Lower leg skin (tissue), 4 donors: ENCODE measurements at regions not wholly inside any gene's neighbourhood (a gene's known extent, or its start where the extent isn't known, plus 50 kb on each side); places are given as distances from the start of the nearest gene placed in this dataset.

ENCODE experiments used
- DNase-seq, 2 donors: peaks; one replicate each; pipeline ENCODE4 v3.0.0-alpha.2; 2019; ENCODE audit warnings: low spot score in 2 of 2
- H3K4me3 ChIP-seq: fragments of 200-600 bp; sonication (generic); 2 replicates; pipeline ENCODE4 v1.5.1; 2017; ENCODE audit warnings: mild to moderate bottlenecking, low read depth; ENCODE audit not compliant: poor library complexity, severe bottlenecking
- POLR2A ChIP-seq, 2 donors: fragments of 450-650 bp; IDR thresholded peaks; one replicate each; pipeline ENCODE4 v1.6.1; 2016 to 2017; ENCODE audit warnings: antibody characterized with exemption in 2 of 2, mild to moderate bottlenecking in 1 of 2, moderate library complexity in 1 of 2
- WGBS, 2 donors: methylation state at CpG; one replicate each; pipeline ENCODE4 v1.1.5; 2018; 5-methylcytosine and 5-hydroxymethylcytosine counted together
- intact Hi-C: fragments of 100-400 bp; cut with DNase I; formaldehyde crosslinking; loops from one replicate; pipeline ENCODE4 v1.15.0; 2023; ENCODE audit warnings: low total_unique reads
- TF ChIP-seq, protein P1 (sequence below), 3 donors: fragments of 450-650 bp; IDR thresholded peaks; one replicate each; pipeline ENCODE4 v1.5.1; 2016; ENCODE audit warnings: antibody characterized with exemption in 3 of 3, mild to moderate bottlenecking in 3 of 3, moderate library complexity in 2 of 3

DNA sequence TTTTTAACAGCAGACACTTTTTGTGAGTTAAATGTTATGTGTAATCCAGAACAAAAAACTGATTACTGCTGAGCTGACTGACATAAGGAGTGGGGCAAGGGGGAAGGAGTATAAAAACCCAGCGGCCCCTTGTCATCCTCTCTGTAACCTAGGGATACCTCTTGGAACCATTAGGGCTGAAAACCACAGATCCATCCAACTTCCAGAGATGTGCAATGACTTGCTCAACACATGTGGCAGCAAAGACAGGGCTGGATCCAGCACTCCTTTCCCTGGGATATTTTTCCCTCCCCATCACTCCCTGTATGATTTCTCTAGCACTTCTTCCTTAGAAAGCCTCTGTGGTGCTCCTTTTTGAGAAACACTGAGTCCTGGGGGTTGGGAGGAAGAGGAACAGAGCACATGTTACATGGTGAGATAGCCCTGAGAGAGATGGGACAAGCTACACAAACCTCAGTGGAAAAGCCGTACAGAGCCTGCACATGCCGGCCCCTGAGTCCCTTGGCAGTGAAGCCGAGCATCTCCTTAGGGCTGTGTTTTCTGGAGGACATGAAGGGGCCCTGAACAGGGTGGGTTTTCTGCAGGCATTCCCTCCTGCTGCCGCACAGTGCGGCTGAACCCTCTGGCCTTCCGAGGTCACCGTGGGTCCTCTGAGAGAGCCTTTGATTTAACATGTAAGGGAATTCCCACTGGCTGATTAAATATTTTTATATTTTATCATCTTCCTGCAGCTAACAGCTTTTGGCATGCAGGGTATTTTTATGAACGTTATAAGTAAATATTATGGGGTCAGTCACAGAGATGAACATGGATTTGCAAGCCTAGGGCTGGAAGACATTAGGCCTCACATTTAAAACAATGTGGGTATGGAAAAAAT is 219.9 kb downstream of the COG6 start:
- TF ChIP-seq, protein P1, sequence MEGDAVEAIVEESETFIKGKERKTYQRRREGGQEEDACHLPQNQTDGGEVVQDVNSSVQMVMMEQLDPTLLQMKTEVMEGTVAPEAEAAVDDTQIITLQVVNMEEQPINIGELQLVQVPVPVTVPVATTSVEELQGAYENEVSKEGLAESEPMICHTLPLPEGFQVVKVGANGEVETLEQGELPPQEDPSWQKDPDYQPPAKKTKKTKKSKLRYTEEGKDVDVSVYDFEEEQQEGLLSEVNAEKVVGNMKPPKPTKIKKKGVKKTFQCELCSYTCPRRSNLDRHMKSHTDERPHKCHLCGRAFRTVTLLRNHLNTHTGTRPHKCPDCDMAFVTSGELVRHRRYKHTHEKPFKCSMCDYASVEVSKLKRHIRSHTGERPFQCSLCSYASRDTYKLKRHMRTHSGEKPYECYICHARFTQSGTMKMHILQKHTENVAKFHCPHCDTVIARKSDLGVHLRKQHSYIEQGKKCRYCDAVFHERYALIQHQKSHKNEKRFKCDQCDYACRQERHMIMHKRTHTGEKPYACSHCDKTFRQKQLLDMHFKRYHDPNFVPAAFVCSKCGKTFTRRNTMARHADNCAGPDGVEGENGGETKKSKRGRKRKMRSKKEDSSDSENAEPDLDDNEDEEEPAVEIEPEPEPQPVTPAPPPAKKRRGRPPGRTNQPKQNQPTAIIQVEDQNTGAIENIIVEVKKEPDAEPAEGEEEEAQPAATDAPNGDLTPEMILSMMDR (IDR thresholded peaks at IDR 0.05): no peak
- no peak for TF ChIP-seq POLR2A (IDR thresholded peaks at IDR 0.05)
- 55 to 61% methylated on average over 9 of the region's 9 CpGs for WGBS, 2 donors
- intact Hi-C loops: no loop called here
- no peak overlapping the region for H3K4me3 ChIP-seq
- DNase-seq: no peak

DNA sequence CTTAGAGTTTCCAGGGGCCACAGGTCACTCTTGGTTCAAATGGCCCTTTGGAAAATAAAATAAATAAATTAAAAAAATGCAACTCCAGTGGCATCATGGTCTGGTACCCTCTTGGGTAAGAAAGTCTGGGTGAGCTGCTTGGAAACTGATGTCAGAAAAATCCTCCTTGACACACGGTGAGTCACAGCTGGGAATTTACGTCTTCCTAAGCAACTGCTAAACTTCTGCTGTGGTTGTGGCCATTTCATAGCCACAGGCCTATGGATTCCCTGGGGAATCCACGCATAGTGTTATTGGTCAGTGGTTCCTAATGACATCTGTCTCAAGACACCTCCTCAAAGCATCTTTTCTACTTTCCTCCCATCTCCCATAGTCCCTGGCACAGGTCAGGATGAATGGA is 220.8 kb downstream of the COG6 start:
- TF ChIP-seq, protein P1 (IDR thresholded peaks at IDR 0.05): no peak
- TF ChIP-seq POLR2A (IDR thresholded peaks at IDR 0.05): no peak
- WGBS, 2 donors: 70 to 77% methylated on average over 3 of the region's 3 CpGs
- no peak overlapping the region for H3K4me3 ChIP-seq
- intact Hi-C loops: no loop called here
- no peak for DNase-seq

DNA sequence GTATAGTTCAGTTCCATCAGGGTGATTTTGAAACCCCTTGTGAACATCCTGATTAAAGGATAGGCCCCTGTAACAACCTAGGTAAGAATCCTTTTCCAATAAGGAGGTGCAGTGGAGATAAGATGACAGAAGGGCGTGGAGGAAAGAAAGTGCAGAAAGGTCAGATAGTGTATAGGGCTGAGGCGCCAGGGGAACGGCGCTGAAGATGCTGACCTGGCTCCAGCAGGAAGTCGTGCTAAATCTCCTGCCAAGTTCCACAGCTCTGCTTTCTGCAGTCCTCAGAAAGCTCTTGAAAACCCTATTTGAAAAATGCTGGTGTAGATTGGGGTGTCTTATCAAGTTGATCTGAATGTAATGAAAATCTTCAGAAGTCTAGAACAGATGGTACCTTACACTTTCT is 221.7 kb downstream of the COG6 start:
- H3K4me3 ChIP-seq: no peak overlapping the region
- 76 to 77% methylated on average over 5 of the region's 5 CpGs for whole genome bisulfite sequencing, 2 donors
- intact Hi-C loops: no loop called here
- DNase-seq: no peak
- TF ChIP-seq POLR2A (IDR thresholded peaks at IDR 0.05): no peak
- TF ChIP-seq, protein P1 (IDR thresholded peaks at IDR 0.05): no peak

DNA sequence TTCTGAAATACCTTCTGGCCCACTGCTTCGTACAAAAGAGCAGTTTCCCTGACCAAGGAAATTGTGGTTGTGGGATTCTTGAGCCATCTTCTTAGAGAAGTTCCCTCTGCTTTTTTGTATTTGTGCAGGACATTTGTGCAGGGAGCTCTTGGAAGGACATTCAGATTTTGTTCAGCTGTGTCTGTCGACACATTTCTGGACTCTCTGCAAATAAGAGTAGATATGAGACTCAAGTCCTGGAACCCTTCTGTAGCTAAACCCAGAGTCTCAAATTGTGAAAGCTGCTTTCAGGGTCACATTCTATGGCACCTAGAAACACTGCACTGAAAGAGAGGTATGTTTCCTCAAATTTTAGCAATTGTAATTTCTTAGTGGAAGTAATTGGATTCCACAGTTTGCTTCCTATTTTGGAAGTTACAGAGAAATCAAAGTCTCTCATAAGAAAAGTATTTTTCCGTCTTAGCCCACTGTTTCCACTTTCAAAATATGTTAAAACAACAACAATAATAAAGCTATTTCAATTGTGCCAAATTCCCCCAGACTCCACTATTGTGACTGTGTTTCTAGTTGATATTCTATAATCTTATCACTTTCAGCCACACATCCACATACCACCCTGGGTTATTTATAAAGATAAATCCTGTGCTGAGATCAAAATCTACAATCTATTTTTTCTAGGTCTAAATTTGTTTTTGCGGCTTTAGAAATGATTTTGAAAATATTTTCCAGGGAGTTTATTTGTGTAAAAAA is 224.0 kb downstream of the COG6 start:
- 79 to 84% methylated on average over 4 of the region's 4 CpGs for WGBS, 2 donors
- intact Hi-C loops: no loop called here
- no peak overlapping the region for H3K4me3 ChIP-seq

DNA sequence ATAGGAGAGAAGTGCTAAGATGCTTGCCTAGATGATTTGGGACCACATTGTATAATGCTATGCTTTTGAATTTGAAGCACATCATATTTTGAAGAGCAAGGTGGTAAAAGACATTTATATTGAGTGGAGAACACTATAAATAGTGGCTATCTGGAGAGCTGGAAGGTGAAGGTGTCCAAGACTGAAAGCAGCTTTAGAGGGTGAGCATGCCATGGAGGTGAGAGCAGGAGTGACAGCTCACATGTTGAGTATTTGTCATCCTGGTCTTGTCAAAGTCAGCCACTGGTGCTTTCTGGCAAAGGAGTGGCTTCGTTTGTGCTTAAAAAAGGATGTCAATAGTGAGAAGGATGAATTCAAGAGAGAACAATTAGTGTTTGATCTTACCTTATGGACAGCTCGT is 225.9 kb downstream of the COG6 start:
- no peak overlapping the region for H3K4me3 ChIP-seq
- WGBS, 2 donors: 34 to 44% methylated on average over 2 of the region's 2 CpGs
- no peak for DNase-seq
- intact Hi-C loops: no loop called here
- TF ChIP-seq, protein P1 (IDR thresholded peaks at IDR 0.05): no peak
- no peak for TF ChIP-seq POLR2A (IDR thresholded peaks at IDR 0.05)

More for the DNA sequence above, 224.0 kb downstream of the COG6 start:
- TF ChIP-seq, protein P1 (IDR thresholded peaks at IDR 0.05): no peak
- TF ChIP-seq POLR2A (IDR thresholded peaks at IDR 0.05): no peak
- DNase-seq: no peak
